HCT116 (cell line): ENCODE measurements at regions not wholly inside any gene's neighbourhood (a gene's known extent, or its start where the extent isn't known, plus 50 kb on each side); places are given as distances from the start of the nearest gene placed in this dataset.

ENCODE experiments used
- ATAC-seq: fragments of 200-7000 bp; cut with Tn5 transposase; 2 replicates; pipeline ENCODE4 v1.9.1; 2020; ENCODE audit warnings: mild to moderate bottlenecking, moderate library complexity
- BruUV-seq: library from RNA; stranded (reverse); fragments of 400-500 nt; replicated peaks from 2 replicates; lab custom pipeline; 2021; lab: Mats Ljungman, UMichigan
- CTCF ChIA-PET: fragments of 300-600 bp; sonication (Branson Sonifier 250); formaldehyde crosslinking; loops from one replicate; lab custom pipeline; 2021; ENCODE audit warnings: antibody characterized with exemption; lab: Charles Lee
- POLR2A ChIA-PET: fragments of 300-600, 350-600 bp; sonication (Branson Sonifier 250); formaldehyde crosslinking; loops from one replicate; lab custom pipeline; 2021; ENCODE audit warnings: antibody characterized with exemption; lab: Charles Lee
- RAD21 ChIA-PET, 2 experiments: fragments of 300-600 bp; sonication (Branson Sonifier 250); formaldehyde crosslinking; loops; one replicate each; lab custom pipeline; 2023; ENCODE audit warnings: low total read pairs in 2 of 2; ENCODE audit not compliant: uncharacterized antibody in 2 of 2, unreplicated experiment in 2 of 2, low non-redundant PET in 1 of 2; lab: Charles Lee
- DNase-seq: peaks from one replicate; pipeline ENCODE4 v3.0.0-alpha.2; 2010; ENCODE audit warnings: low read depth, low spot score
- H2AFZ ChIP-seq: fragments of 200-600 bp; shearing (Covaris generic), sonication (generic); 2 replicates; pipeline ENCODE4 v1.6.1; 2017; ENCODE audit warnings: low read depth, mixed run types, mixed read lengths, antibody characterized with exemption, low read length; ENCODE audit not compliant: poor library complexity, severe bottlenecking
- H3K27ac ChIP-seq: 2 replicates; pipeline ENCODE4 v1.5.1; 2012; ENCODE audit warnings: low read depth, low read length
- H3K27me3 ChIP-seq: fragments of 200-600 bp; sonication (generic); 2 replicates; pipeline ENCODE4 v1.6.1; 2016; ENCODE audit warnings: mixed run types, low read length, mixed read lengths; ENCODE audit not compliant: insufficient read depth
- H3K36me3 ChIP-seq, 2 experiments: fragments of 200-500 bp in 1 of 2; fragments of 200-600 bp in 1 of 2; sonication (Bioruptor generic) in 1 of 2; sonication (generic) in 1 of 2; 2 replicates each; pipeline versions ENCODE4 v1.5.1 to v1.6.1; 2014 to 2016; ENCODE audit warnings: low read length in 2 of 2, inconsistent platforms in 1 of 2, mixed read lengths in 1 of 2, mixed run types in 1 of 2; ENCODE audit not compliant: insufficient read depth in 2 of 2, control insufficient read depth in 1 of 2
- H3K4me1 ChIP-seq, 2 experiments: fragments of 200-600 bp in 1 of 2; sonication (generic) in 1 of 2; 2 replicates each; pipeline versions ENCODE4 v1.5.1 to v1.6.1; 2012 to 2017; ENCODE audit warnings: low read length in 2 of 2, inconsistent platforms in 1 of 2, mild to moderate bottlenecking in 1 of 2, mixed read lengths in 1 of 2, mixed run types in 1 of 2, moderate library complexity in 1 of 2; ENCODE audit not compliant: insufficient read depth in 2 of 2, control insufficient read depth in 1 of 2
- H3K4me2 ChIP-seq: fragments of 200-600 bp; sonication (generic); 2 replicates; pipeline ENCODE4 v1.6.1; 2017; ENCODE audit warnings: mixed run types, low read length, mixed read lengths
- H3K4me3 ChIP-seq, 2 experiments: fragments of 200-600 bp in 1 of 2; sonication (generic) in 1 of 2; replicated peaks in 1 of 2; 2 replicates each; pipeline ENCODE4 v1.5.1; 2011 to 2016; ENCODE audit warnings: low read length in 2 of 2, control low read depth in 1 of 2, low read depth in 1 of 2, mild to moderate bottlenecking in 1 of 2, mixed read lengths in 1 of 2, mixed run types in 1 of 2
- H3K79me2 ChIP-seq: fragments of 200-600 bp; sonication (generic); 2 replicates; pipeline ENCODE4 v1.6.1; 2017; ENCODE audit warnings: mild to moderate bottlenecking, mixed run types, low read length, moderate library complexity, mixed read lengths; ENCODE audit not compliant: insufficient read depth
- H3K9ac ChIP-seq: fragments of 200-600 bp; sonication (generic); 2 replicates; pipeline ENCODE4 v1.6.1; 2016; ENCODE audit warnings: low read length, mixed read lengths
- H3K9me2 ChIP-seq: fragments of 200-600 bp; sonication (generic), shearing (Covaris generic); 2 replicates; pipeline ENCODE4 v1.6.1; 2017; ENCODE audit warnings: mixed run types, mild to moderate bottlenecking, moderate library complexity; ENCODE audit not compliant: insufficient read depth
- H3K9me3 ChIP-seq, 2 experiments: fragments of 200-500 bp in 1 of 2; fragments of 200-600 bp in 1 of 2; sonication (Bioruptor generic) in 1 of 2; sonication (generic) in 1 of 2; 2 replicates each; pipeline ENCODE4 v1.6.1; 2014 to 2017; ENCODE audit warnings: low read length in 2 of 2, mixed read lengths in 2 of 2, inconsistent platforms in 1 of 2, low read depth in 1 of 2, mild to moderate bottlenecking in 1 of 2, mixed run types in 1 of 2, moderate library complexity in 1 of 2; ENCODE audit not compliant: control insufficient read depth in 1 of 2, insufficient read depth in 1 of 2
- H4K20me1 ChIP-seq: fragments of 200-600 bp; sonication (generic), shearing (Covaris generic); 2 replicates; pipeline ENCODE4 v1.6.1; 2017; ENCODE audit warnings: mixed run types, mild to moderate bottlenecking, moderate library complexity; ENCODE audit not compliant: insufficient read depth
- CBX3 ChIP-seq: IDR thresholded peaks from 2 replicates; pipeline ENCODE4 v1.6.1; 2012; ENCODE audit warnings: low read depth
- CEBPB ChIP-seq: IDR thresholded peaks from 2 replicates; pipeline ENCODE4 v1.6.1; 2012; ENCODE audit warnings: low read depth
- EGR1 ChIP-seq: IDR thresholded peaks from 2 replicates; pipeline ENCODE4 v1.6.1; 2012; ENCODE audit warnings: low read depth
- ELF1 ChIP-seq: IDR thresholded peaks from 2 replicates; pipeline ENCODE4 v1.6.1; 2012; ENCODE audit warnings: low read depth, borderline replicate concordance
- EZH2 ChIP-seq: fragments of 200-600 bp; sonication (generic); IDR thresholded peaks from 2 replicates; pipeline ENCODE4 v1.6.1; 2017; ENCODE audit warnings: antibody characterized with exemption, mixed run types
- EZH2phosphoT487 ChIP-seq: fragments of 200-600 bp; IDR thresholded peaks from 2 replicates; pipeline ENCODE4 v1.6.1; 2018; ENCODE audit warnings: antibody characterized with exemption, borderline replicate concordance
- FOSL1 ChIP-seq: IDR thresholded peaks from 2 replicates; pipeline ENCODE4 v1.6.1; 2012; ENCODE audit warnings: low read depth
- POLR2A ChIP-seq: IDR thresholded peaks from 2 replicates; pipeline ENCODE4 v1.7.0; 2011; ENCODE audit warnings: borderline replicate concordance; ENCODE audit not compliant: insufficient read depth, insufficient read length; ENCODE audit errors: extremely low read depth
- RAD21 ChIP-seq: IDR thresholded peaks from 2 replicates; pipeline ENCODE4 v1.6.1; 2012; ENCODE audit warnings: low read depth, mild to moderate bottlenecking
- SRF ChIP-seq: IDR thresholded peaks from 2 replicates; pipeline ENCODE4 v1.6.1; 2012; ENCODE audit warnings: low read depth
- TCF7L2 ChIP-seq: IDR thresholded peaks from 2 replicates; pipeline ENCODE4 v1.7.0; 2011; ENCODE audit warnings: borderline replicate concordance, inconsistent platforms; ENCODE audit not compliant: insufficient read depth, insufficient read length; ENCODE audit errors: extremely low read depth
- YY1 ChIP-seq: IDR thresholded peaks from 2 replicates; pipeline ENCODE4 v1.6.1; 2011; ENCODE audit warnings: low read length, low read depth, moderate library complexity, mild to moderate bottlenecking; ENCODE audit not compliant: insufficient replicate concordance; ENCODE audit errors: extremely low read depth
- ZNF274 ChIP-seq: fragments of 200-500 bp; sonication (Bioruptor generic); IDR thresholded peaks from 2 replicates; pipeline ENCODE4 v1.6.1; 2014; ENCODE audit warnings: mild to moderate bottlenecking, low read depth, low read length, inconsistent platforms
- intact Hi-C: fragments of 100-400 bp; cut with micrococcal nuclease; formaldehyde crosslinking; loops from 2 replicates; pipeline ENCODE4 v1.10.0; 2022
- TF ChIP-seq, protein P1 (sequence below): IDR thresholded peaks from 2 replicates; pipeline ENCODE4 v1.6.1; 2011; ENCODE audit warnings: mild to moderate bottlenecking, low read length, moderate library complexity; ENCODE audit not compliant: insufficient replicate concordance; ENCODE audit errors: extremely low read depth
- TF ChIP-seq, protein P2 (sequence below): IDR thresholded peaks from 2 replicates; pipeline ENCODE4 v1.6.1; 2012; ENCODE audit warnings: low read depth

DNA sequence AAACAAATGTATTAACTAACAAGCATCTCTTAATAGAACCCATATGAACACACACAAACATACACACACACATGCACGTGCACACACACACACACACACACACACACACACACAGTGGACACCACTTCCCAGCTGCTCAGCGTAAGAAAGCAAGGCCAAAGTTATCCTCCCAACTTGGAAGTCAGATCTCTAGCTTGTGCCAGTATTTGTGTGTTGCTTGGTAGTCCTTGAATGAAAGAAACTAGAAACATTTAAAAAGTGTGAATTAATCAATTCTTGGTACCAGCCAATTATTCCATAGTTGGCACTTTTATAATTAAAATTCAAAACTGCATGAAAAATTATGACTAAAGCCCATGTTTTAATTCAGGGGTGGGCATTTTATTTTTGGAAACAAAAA lies 178.1 kb downstream of the TMEM161B start:
- Histone ChIP-seq H3K4me1 (no peaks in the 10 kb centered on the region), H3K9ac (no peak overlapping the region), H3K27me3 (no peaks in the 10 kb centered on the region), H3K27ac (no peak overlapping the region), H4K20me1 (no peaks in the 10 kb centered on the region), H2AFZ (no peak overlapping the region), H3K4me3 (no peak overlapping the region), H3K9me3 (no peaks in the 10 kb centered on the region), H3K79me2 (no peaks in the 10 kb centered on the region), H3K4me2 (no peak overlapping the region), H3K9me2 (no peaks in the 10 kb centered on the region), H3K36me3 (no peaks in the 10 kb centered on the region)
- RAD21 ChIA-PET = no interaction called here
- intact Hi-C loops = no loop called here
- TF ChIP-seq, protein P1, sequence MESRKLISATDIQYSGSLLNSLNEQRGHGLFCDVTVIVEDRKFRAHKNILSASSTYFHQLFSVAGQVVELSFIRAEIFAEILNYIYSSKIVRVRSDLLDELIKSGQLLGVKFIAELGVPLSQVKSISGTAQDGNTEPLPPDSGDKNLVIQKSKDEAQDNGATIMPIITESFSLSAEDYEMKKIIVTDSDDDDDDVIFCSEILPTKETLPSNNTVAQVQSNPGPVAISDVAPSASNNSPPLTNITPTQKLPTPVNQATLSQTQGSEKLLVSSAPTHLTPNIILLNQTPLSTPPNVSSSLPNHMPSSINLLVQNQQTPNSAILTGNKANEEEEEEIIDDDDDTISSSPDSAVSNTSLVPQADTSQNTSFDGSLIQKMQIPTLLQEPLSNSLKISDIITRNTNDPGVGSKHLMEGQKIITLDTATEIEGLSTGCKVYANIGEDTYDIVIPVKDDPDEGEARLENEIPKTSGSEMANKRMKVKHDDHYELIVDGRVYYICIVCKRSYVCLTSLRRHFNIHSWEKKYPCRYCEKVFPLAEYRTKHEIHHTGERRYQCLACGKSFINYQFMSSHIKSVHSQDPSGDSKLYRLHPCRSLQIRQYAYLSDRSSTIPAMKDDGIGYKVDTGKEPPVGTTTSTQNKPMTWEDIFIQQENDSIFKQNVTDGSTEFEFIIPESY = no peak
- no peak for TF ChIP-seq FOSL1
- no peak for TF ChIP-seq CEBPB
- no peak for TF ChIP-seq ELF1
- TF ChIP-seq, protein P2, sequence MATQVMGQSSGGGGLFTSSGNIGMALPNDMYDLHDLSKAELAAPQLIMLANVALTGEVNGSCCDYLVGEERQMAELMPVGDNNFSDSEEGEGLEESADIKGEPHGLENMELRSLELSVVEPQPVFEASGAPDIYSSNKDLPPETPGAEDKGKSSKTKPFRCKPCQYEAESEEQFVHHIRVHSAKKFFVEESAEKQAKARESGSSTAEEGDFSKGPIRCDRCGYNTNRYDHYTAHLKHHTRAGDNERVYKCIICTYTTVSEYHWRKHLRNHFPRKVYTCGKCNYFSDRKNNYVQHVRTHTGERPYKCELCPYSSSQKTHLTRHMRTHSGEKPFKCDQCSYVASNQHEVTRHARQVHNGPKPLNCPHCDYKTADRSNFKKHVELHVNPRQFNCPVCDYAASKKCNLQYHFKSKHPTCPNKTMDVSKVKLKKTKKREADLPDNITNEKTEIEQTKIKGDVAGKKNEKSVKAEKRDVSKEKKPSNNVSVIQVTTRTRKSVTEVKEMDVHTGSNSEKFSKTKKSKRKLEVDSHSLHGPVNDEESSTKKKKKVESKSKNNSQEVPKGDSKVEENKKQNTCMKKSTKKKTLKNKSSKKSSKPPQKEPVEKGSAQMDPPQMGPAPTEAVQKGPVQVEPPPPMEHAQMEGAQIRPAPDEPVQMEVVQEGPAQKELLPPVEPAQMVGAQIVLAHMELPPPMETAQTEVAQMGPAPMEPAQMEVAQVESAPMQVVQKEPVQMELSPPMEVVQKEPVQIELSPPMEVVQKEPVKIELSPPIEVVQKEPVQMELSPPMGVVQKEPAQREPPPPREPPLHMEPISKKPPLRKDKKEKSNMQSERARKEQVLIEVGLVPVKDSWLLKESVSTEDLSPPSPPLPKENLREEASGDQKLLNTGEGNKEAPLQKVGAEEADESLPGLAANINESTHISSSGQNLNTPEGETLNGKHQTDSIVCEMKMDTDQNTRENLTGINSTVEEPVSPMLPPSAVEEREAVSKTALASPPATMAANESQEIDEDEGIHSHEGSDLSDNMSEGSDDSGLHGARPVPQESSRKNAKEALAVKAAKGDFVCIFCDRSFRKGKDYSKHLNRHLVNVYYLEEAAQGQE = no peak
- TF ChIP-seq EZH2 = no peak
- no peak for TF ChIP-seq CBX3
- no peak for TF ChIP-seq RAD21
- no peak for TF ChIP-seq TCF7L2
- TF ChIP-seq ZNF274 = no peak
- TF ChIP-seq SRF = no peak
- no peak for TF ChIP-seq EGR1
- no peak for TF ChIP-seq POLR2A
- TF ChIP-seq YY1 = no peak
- TF ChIP-seq EZH2phosphoT487 = no peak
- ATAC-seq (no peak), DNase-seq (no peak)
- no TSS peak for BruUV-seq
- CTCF ChIA-PET = no interaction called here
- POLR2A ChIA-PET = no interaction called here
